K562 (cell line): ENCODE measurements at regions not wholly inside any gene's neighbourhood (a gene's known extent, or its start where the extent isn't known, plus 50 kb on each side); places are given as distances from the start of the nearest gene placed in this dataset.

ENCODE experiments used
- ATAC-seq: fragments of 200-7000 bp; cut with Tn5 transposase; 3 replicates; pipeline ENCODE4 v1.9.1; 2020; ENCODE audit warnings: moderate library complexity
- BruUV-seq: library from RNA; stranded (reverse); fragments of 400-500 nt; replicated peaks from 2 replicates; lab custom pipeline; 2021; lab: Mats Ljungman, UMichigan
- CTCF ChIA-PET: fragments of 300-600 bp; formaldehyde crosslinking; extraction: SDS; loops from one replicate; lab custom pipeline; 2021; ENCODE audit warnings: low intra/inter-chr PET ratio; lab: Yijun Ruan, JAX
- POLR2A ChIA-PET: fragments of 300-600, 350-650 bp; sonication (Branson Sonifier 250); formaldehyde crosslinking; extraction: SDS; loops from one replicate; lab custom pipeline; 2021; ENCODE audit warnings: antibody characterized with exemption, inconsistent platforms; lab: Yijun Ruan, JAX
- DNase-seq, 4 experiments: peaks; one replicate each; pipeline versions ENCODE4 v3.0.0 to v3.0.0-alpha.2; 2011 to 2018; ENCODE audit warnings: low spot score in 3 of 4, mixed read lengths in 3 of 4; ENCODE audit errors: extremely low read depth in 1 of 4
- FAIRE-seq: peaks from 2 replicates; lab custom pipeline; 2011; peaks lifted over from hg19 to GRCh38; lab: Jason Lieb, UNC
- H2AFZ ChIP-seq: 2 replicates; pipeline ENCODE4 v1.6.0; 2011; ENCODE audit warnings: low read depth, low read length, control low read depth, inconsistent platforms
- H3K27ac ChIP-seq: fragments of 200-600 bp; 3 replicates; pipeline ENCODE4 v1.8.0; 2011; ENCODE audit warnings: low read depth, mild to moderate bottlenecking, control low read depth, inconsistent platforms, low read length, moderate library complexity, mixed read lengths; ENCODE audit errors: extremely low read depth
- H3K27me3 ChIP-seq, 2 experiments: fragments of 300-600 bp in 1 of 2; 2 replicates in 1 of 2; 3 replicates in 1 of 2; pipeline versions ENCODE4 v1.6.0 to v1.8.0; 2011; ENCODE audit warnings: inconsistent platforms in 2 of 2, low read length in 2 of 2, mild to moderate bottlenecking in 1 of 2, mixed read lengths in 1 of 2, moderate library complexity in 1 of 2; ENCODE audit not compliant: control insufficient read depth in 2 of 2, insufficient read depth in 2 of 2
- H3K36me3 ChIP-seq: fragments of 300-600 bp; 3 replicates; pipeline ENCODE4 v1.8.0; 2011; ENCODE audit warnings: mild to moderate bottlenecking, low read length, inconsistent platforms; ENCODE audit not compliant: control insufficient read depth, insufficient read depth
- H3K4me1 ChIP-seq, 2 experiments: fragments of 200-600 bp in 1 of 2; replicated peaks in 1 of 2; 2 replicates in 1 of 2; 3 replicates in 1 of 2; pipeline versions ENCODE4 v1.5.1 to v1.8.0; 2011; ENCODE audit warnings: inconsistent platforms in 2 of 2, low read length in 2 of 2, mild to moderate bottlenecking in 1 of 2, mixed read lengths in 1 of 2, moderate library complexity in 1 of 2; ENCODE audit not compliant: control insufficient read depth in 2 of 2, insufficient read depth in 2 of 2
- H3K4me2 ChIP-seq: 2 replicates; pipeline ENCODE4 v1.6.1; 2011; ENCODE audit warnings: low read length, control low read depth, inconsistent platforms, mixed read lengths; ENCODE audit not compliant: insufficient read depth
- H3K4me3 ChIP-seq: fragments of 200-600 bp; sonication (generic), shearing (Covaris generic); 2 replicates; pipeline ENCODE4 v1.5.1; 2016; ENCODE audit warnings: control low read depth, inconsistent platforms
- H3K79me2 ChIP-seq: fragments of 200-600 bp; 3 replicates; pipeline ENCODE4 v1.8.0; 2011; ENCODE audit warnings: low read length, inconsistent platforms; ENCODE audit not compliant: control insufficient read depth, insufficient read depth
- H3K9ac ChIP-seq, 2 experiments: 2 replicates each; pipeline versions ENCODE4 v1.6.0 to v1.6.1; 2011; ENCODE audit warnings: low read depth in 2 of 2, low read length in 2 of 2, control low read depth in 1 of 2, inconsistent platforms in 1 of 2, mild to moderate bottlenecking in 1 of 2, mixed read lengths in 1 of 2; ENCODE audit not compliant: insufficient read depth in 1 of 2
- H3K9me1 ChIP-seq: one replicate; pipeline ENCODE4 v1.6.0; 2011; ENCODE audit warnings: inconsistent platforms, mild to moderate bottlenecking, low read length, moderate library complexity; ENCODE audit not compliant: control insufficient read depth, insufficient read depth
- H3K9me3 ChIP-seq: replicated peaks from 2 replicates; pipeline ENCODE4 v1.5.1; 2011; ENCODE audit warnings: low read depth, low read length, inconsistent platforms; ENCODE audit not compliant: control insufficient read depth, insufficient read depth
- H4K20me1 ChIP-seq: replicated peaks from 2 replicates; pipeline ENCODE4 v1.6.1; 2011; ENCODE audit warnings: low read length, inconsistent platforms, mixed read lengths; ENCODE audit not compliant: control insufficient read depth, insufficient read depth
- DLX4 ChIP-seq: fragments of 250-450 bp; sonication (Bioruptor Pico); IDR thresholded peaks from 2 replicates; pipeline ENCODE4 v1.6.1; 2021; ENCODE audit warnings: mild to moderate bottlenecking
- POLR3A ChIP-seq: IDR thresholded peaks from 2 replicates; pipeline ENCODE4 v1.6.1; 2011; ENCODE audit warnings: borderline replicate concordance, mild to moderate bottlenecking, moderate library complexity; ENCODE audit not compliant: insufficient read length, insufficient read depth; ENCODE audit errors: extremely low read depth
- PREB ChIP-seq: sonication (generic); formaldehyde crosslinking; IDR thresholded peaks from 2 replicates; pipeline ENCODE4 v1.8.1; 2023; ENCODE audit warnings: mild to moderate bottlenecking, missing genetic modification reagents
- ZNF224 ChIP-seq: sonication (generic); formaldehyde crosslinking; IDR thresholded peaks from 2 replicates; pipeline ENCODE4 v1.8.0; 2022; ENCODE audit warnings: mild to moderate bottlenecking, missing genetic modification reagents
- ZNF253 ChIP-seq: fragments of 250-450 bp; sonication (Bioruptor Pico); conservative IDR thresholded peaks from 2 replicates; pipeline ENCODE4 v1.6.1; 2021; ENCODE audit warnings: mild to moderate bottlenecking
- WGBS: fragments of 100-300 bp; shearing (Covaris generic); methylation state at CpG from one replicate; pipeline ENCODE4 v1.1.6; 2016; ENCODE audit warnings: low coverage, mixed read lengths; ENCODE audit not compliant: insufficient coverage; ENCODE audit errors: missing lambda C conversion rate; 5-methylcytosine and 5-hydroxymethylcytosine counted together
- in situ Hi-C: fragments of 300-500 bp; cut with MboI; formaldehyde crosslinking; loops from 4 replicates; pipeline ENCODE4 v1.15.0; 2018; ENCODE audit warnings: inconsistent platforms, mixed read lengths
- intact Hi-C: fragments of 100-400 bp; cut with micrococcal nuclease; formaldehyde crosslinking; loops from 2 replicates; pipeline ENCODE4 v1.14.2; 2022

DNA sequence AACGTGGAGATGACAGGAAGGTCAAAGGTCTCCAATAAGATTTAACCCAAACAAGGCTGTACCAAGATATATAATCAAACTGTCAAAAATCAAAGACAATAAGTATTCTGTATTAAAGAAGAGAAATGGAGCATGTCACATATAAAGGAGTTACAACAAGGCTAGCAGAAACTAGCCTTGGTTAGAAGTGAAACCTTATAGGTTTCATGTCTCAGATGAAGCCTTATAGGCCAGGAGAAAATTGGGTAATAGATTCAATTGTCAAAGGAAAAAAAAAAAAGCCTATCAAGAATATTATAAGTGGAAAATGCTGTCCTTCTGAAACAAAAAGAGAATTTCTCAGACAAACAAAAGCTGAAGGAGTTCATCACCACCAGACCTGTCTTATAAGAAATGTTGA, 419.4 kb downstream of the CDH11 start:
- Histone ChIP-seq H3K9ac (no peak overlapping the region), H3K9me3 (no peaks in the 10 kb centered on the region; the same call in 1 of the 2 replicates), H3K9me1 (no peaks in the 10 kb centered on the region), H3K4me3 (no peak overlapping the region), H2AFZ (no peak overlapping the region), H3K27ac (no peak overlapping the region), H3K27me3 (no peaks in the 10 kb centered on the region), H3K36me3 (no peaks in the 10 kb centered on the region), H3K4me2 (no peak overlapping the region), H3K79me2 (no peaks in the 10 kb centered on the region), H3K4me1 (no peaks in the 10 kb centered on the region), H4K20me1 (no peaks in the 10 kb centered on the region)
- TF ChIP-seq DLX4 (CRISPR knock-in tag) = no peak
- FAIRE-seq = no peak
- CTCF ChIA-PET = no interaction called here
- no TSS peak for BruUV-seq
- in situ Hi-C loops = no loop called here
- intact Hi-C loops = no loop called here
- 0% methylated on average over 1 of the region's 1 CpG for WGBS
- POLR2A ChIA-PET = no interaction called here
- DNase-seq = no peak
- ATAC-seq = no peak

DNA sequence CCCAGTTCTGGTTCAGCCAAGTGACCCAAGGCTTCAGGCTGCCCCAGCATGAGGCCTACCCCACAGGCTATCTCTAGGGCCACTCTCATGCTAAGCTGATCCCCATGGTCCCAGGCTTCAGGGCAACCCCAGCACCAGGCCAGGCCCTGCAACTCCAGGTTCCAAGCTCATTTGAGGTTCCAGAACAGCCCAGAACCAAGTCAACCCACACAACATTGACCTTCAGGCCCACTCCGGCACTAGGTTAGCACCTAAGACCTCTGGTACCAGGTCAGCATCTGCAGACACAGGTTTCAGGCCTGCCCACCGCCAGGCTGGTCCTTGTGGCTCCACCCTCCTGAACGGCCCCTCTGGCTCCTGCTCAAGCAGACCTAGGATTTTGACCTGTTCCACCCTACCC, 421.2 kb downstream of the CDH11 start:
- ChIA-PET POLR2A (interaction anchor here (0.6 kb wide), 1 partner anchor 204 kb away, joined by 5 read pairs; no protein-coding TSS in a partner anchor), CTCF (no interaction called here)
- Histone ChIP-seq H3K79me2 (no peaks in the 10 kb centered on the region), H3K9ac (no peak overlapping the region), H3K4me1 (no peaks in the 10 kb centered on the region), H3K27me3 (no peaks in the 10 kb centered on the region), H3K9me1 (no peaks in the 10 kb centered on the region), H2AFZ (no peak overlapping the region), H3K36me3 (no peaks in the 10 kb centered on the region), H3K27ac (no peak overlapping the region), H3K9me3 (no peaks in the 10 kb centered on the region; the same call in 1 of the 2 replicates), H3K4me3 (no peak overlapping the region), H4K20me1 (no peaks in the 10 kb centered on the region), H3K4me2 (no peak overlapping the region)
- DNase-seq = no peak
- intact Hi-C loops = no loop called here
- BruUV-seq = no TSS peak
- no peak for ATAC-seq
- in situ Hi-C loops = no loop called here
- 0% methylated on average over 3 of the region's 3 CpGs for WGBS
- no peak for FAIRE-seq
- TF ChIP-seq POLR3A (no peak), ZNF224 (CRISPR knock-in tag) (no peak), ZNF253 (CRISPR knock-in tag) (no peak), PREB (CRISPR knock-in tag) (no peak)
